Left cardiac atrium (tissue), 4 donors: ENCODE measurements at regions not wholly inside any gene's neighbourhood (a gene's known extent, or its start where the extent isn't known, plus 50 kb on each side); places are given as distances from the start of the nearest gene placed in this dataset.

ENCODE experiments used
- ATAC-seq, 2 donors: fragments of 200-7000 bp; cut with Tn5 transposase; one replicate each; pipeline ENCODE4 v1.9.1; 2020; ENCODE audit warnings: mild to moderate bottlenecking in 2 of 2, moderate library complexity in 2 of 2
- DNase-seq: peaks from one replicate; pipeline ENCODE4 v3.0.0-alpha.2; 2020
- intact Hi-C, 2 donors: fragments of 100-400 bp; cut with DNase I; formaldehyde crosslinking; loops; one replicate each; pipeline versions ENCODE4 v1.14.1 to v1.15.1; 2022 to 2023
- donor health status: DM: no; HTN: yes; CAD: no.
- donor health status: DM: no; HTN: yes; CAD: no; lungs with severe emphysema.
- donor health status: DM: yes; HTN: yes; CAD: no.
- donor health status: Dilated cardiomyopathy.

DNA sequence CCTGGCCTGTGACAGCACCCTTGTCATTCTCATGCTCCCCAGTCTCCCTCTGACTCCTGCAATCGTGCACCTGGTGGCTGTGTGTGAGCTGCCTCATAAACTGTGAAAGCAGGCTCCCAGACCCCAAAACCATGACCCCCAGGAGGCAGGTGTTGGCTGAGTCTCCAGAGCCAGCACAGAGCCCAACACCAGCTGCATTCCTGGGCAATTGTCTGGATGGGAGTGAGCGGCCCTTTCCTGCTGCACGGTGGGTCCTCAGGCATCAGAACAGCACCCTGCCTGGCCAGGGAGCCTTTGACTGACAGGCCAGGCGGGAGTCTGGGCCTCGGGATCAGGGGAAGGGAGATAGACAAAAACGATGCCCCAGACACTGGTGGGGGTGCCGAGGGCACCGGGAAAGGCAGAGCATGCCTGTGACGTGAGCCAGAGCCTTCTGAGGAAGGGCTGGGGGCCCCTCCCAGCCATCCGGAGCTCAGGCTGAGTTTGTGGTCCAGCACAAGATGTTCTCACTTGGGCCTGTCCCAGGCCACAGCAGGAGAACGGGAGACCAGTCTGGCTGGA, 135.1 kb upstream of the GPC1 start:
- intact Hi-C loops = loop anchor here in 1 of 2 donors (10.0 kb wide), 1 partner anchor 134 kb away; the partner anchor contains the start of gene GPC1
- ATAC-seq = no peak
- DNase-seq = no peak

DNA sequence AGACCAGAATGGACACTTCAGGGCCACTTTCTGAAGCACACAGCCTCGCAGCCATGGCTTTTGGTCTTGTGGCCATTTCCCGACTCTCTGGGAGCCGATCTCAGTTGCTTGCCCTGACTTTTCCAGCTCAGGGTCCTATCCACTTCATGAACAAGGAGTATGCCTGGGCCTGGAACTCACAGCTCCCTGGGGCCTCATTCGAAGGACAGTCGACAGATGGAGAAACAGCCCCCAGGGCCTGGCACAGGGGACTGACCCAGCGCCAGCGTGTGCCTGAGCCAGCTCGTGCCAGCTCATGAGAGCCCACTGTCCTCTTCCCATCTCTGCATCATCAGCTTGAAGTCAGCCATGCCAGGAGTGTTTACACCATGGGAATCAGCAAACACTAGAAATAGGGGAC, 134.6 kb upstream of the GPC1 start:
- intact Hi-C loops = loop anchor here in 1 of 2 donors (10.0 kb wide), 1 partner anchor 134 kb away; the partner anchor contains the start of gene GPC1
- ATAC-seq = no peak
- DNase-seq = no peak

DNA sequence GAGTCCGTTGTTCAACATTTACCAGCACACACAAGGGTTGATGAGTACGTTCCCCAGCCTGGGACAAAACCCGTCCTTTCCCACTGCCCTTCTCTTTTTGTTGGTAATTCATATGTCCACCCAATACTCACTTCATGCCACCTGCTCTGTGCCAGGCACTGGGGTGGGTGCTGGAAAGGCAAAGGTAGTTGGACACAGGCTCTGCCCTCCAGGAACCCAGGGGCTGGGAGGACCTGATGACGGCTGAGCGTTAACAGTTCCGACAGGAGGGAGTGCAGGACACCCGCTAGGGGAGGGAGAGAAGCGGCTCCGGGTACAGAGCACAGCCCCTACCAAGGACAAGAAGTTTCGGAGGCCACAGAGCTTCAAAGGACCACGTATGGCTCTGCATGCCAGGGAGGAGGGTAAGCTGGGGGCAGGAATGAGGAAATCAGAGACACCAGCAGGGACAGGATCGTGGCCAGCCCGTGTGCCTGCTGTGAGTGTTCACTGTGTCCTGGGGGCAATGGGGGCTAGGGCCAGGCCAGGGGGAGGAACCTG, 134.1 kb upstream of the GPC1 start:
- DNase-seq = no peak
- intact Hi-C loops = loop anchor here in 1 of 2 donors (10.0 kb wide), 1 partner anchor 133 kb away; the partner anchor contains the start of gene GPC1
- no peak for ATAC-seq

DNA sequence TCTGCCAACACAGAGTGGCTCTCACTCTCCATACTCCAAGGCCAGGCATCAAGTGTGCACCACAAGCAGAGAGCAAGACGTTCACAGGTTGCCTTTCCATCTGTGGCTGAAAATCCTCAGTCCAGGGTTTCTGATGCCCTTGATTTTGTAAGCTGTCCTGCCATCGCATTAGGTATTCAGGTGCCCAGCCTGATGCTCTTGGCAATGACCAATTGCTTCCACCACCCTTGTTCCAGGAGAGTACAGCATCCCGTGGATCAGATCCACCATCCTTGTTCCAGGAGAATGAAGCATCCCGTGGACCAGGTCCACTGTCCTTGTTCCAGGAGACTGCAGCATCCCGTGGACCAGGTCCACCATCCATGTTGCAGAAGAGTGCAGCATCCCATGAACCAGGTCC, 133.4 kb upstream of the GPC1 start:
- DNase-seq (no peak), ATAC-seq (no peak)
- intact Hi-C loops = loop anchor here in 1 of 2 donors (10.0 kb wide), 1 partner anchor 133 kb away; the partner anchor contains the start of gene GPC1

DNA sequence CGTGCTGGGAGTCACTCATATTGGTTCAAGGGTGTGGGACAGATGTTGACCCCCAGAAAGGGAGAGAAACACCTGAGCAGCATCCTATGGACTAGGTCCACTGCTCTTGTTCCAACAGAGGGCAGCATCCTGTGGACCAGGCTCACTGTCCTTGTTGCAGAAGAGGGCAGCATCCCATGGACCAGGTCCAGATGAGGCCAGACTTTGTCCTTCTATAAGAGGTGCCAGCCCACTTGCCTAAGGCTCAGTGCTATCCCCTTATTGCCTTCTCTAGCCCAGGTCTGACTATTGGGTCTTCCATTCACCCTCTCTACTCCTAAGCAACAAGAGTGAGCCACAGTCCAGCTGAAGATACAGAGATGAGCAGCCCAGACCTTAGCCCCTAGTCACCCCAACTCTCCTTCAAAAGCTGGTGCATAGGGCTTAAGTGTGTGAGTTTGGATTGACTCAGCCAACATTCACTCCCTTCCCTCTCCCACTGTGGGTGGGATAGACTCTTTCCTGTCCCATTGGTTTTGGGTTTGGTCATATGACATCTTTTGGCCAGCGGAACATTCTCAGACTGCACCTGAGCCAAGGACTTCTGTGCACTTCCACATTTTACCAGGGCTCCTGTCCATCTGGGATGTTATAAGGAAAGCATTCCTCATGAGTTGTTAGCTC, 132.4 kb upstream of the GPC1 start:
- ATAC-seq = no peak
- intact Hi-C loops = loop anchor here in 1 of 2 donors (10.0 kb wide), 1 partner anchor 132 kb away; the partner anchor contains the start of gene GPC1
- no peak for DNase-seq

DNA sequence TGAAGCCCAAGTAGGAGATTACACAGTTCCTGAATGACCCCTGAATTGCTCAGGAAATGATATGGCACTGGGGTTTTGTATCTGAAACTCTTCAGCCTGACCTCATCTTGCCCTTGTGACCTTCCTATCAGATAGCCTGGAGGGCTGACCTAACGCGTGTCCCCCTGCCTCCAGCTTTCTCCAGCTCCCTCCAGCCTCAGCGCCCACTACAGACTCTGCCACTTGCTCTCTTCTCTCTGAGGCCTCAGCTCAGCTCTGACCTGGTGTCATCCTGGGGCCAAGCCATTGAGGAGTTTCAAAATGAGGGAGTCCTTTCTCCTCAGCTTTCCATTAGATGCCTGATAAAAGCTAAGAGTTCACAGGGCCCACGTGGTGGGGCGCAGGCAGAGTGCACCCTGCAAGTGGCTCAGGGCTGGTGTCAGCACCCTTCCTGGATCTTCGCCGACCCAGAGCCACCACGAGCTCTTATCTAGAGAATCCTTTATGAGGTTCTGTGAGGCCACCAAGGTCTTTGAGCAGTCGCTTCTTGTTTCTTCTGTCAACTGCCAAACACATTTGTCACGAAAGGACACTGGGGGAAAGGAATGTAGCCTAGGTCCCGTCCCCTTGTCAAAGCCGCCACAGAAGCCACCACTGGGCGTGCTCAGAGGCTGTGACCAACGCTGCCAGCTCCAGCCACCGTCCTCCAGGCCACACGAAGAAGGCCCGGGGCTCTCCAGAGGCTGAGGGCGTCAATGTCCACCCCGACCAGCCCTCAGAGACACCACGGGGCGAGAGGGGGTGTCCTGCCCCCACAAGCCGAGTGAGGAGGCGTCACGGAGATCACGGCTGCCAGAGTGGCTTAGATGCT, 131.3 kb upstream of the GPC1 start:
- no peak for DNase-seq
- ATAC-seq = no peak
- intact Hi-C loops = loop anchor here in 1 of 2 donors (10.0 kb wide), 1 partner anchor 131 kb away; the partner anchor contains the start of gene GPC1

- ATAC-seq (no peak), DNase-seq (no peak)
- intact Hi-C loops = loop anchor here in 1 of 2 donors (10.0 kb wide), 1 partner anchor 130 kb away; the partner anchor contains the start of gene GPC1
Measured at GRCh38 chr2:240304746-240305161, 130.7 kb upstream of the GPC1 start.

GRCh38 chr2:240305369-240305962, 130.0 kb upstream of the GPC1 start:
- DNase-seq (no peak), ATAC-seq (no peak)
- intact Hi-C loops = loop anchor here in 1 of 2 donors (10.0 kb wide), 1 partner anchor 129 kb away; the partner anchor contains the start of gene GPC1

GRCh38 chr2:240306185-240306584, 129.3 kb upstream of the GPC1 start:
- ATAC-seq (no peak), DNase-seq (no peak)
- intact Hi-C loops = loop anchor here in 1 of 2 donors (10.0 kb wide), 1 partner anchor 129 kb away; the partner anchor contains the start of gene GPC1

GRCh38 chr2:240308111-240308651, 127.3 kb upstream of the GPC1 start:
- ATAC-seq = no peak
- intact Hi-C loops = loop anchor here in 1 of 2 donors (10.0 kb wide), 1 partner anchor 127 kb away; the partner anchor contains the start of gene GPC1

GRCh38 chr2:240309214-240309613, 126.2 kb upstream of the GPC1 start:
- DNase-seq = no peak
- intact Hi-C loops = loop anchor here in 1 of 2 donors (10.0 kb wide), 1 partner anchor 126 kb away; the partner anchor contains the start of gene GPC1
- no peak for ATAC-seq

More at GRCh38 chr2:240308111-240308651, 127.3 kb upstream of the GPC1 start:
- no peak for DNase-seq

- intact Hi-C loops = no loop called here
- DNase-seq (no peak), ATAC-seq (no peak)
Measured at GRCh38 chr2:240310201-240310600, 125.3 kb upstream of the GPC1 start.

GRCh38 chr2:240310645-240311044, 124.8 kb upstream of the GPC1 start:
- intact Hi-C loops = no loop called here
- no peak for ATAC-seq
- DNase-seq = no peak

DNA sequence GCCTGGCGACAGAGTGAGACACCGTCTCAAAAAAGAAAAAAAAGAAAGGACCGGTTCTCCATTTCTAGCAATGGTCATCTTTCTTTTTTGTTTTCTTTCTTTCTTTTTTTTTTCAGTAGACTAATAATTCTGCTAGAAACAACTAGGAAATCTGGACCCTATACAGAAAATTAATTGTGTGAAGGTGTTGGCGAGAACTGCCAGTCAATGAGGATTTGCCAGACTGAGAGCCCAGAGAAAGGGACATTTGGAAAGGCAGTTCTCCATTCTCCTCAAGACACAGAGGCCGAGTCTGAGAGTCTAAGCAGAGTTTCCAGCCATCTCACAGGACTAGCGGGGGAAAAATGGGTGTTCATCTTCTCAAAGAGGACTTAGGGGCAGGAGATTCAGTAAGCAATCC, 123.6 kb upstream of the GPC1 start:
- ATAC-seq (no peak), DNase-seq (no peak)
- intact Hi-C loops = no loop called here

- ATAC-seq = peak in 1 of 2 donors; percentile 13
- intact Hi-C loops = no loop called here
- no peak for DNase-seq
Measured at GRCh38 chr2:240319221-240319854, 116.1 kb upstream of the GPC1 start.

- intact Hi-C loops = no loop called here
- no peak for DNase-seq
- peak; percentile 8 to 37 for ATAC-seq
Measured at GRCh38 chr2:240319855-240320203, 115.6 kb upstream of the GPC1 start.

GRCh38 chr2:240320204-240320993, 115.1 kb upstream of the GPC1 start:
- ATAC-seq = peak; percentile 19 to 80
- intact Hi-C loops = no loop called here
- DNase-seq = peak; percentile 80
